ENCODE measurements at regions not wholly inside any gene's neighbourhood (a gene's known extent, or its start where the extent isn't known, plus 50 kb on each side); places are given as distances from the start of the nearest gene placed in this dataset.

GRCh38 chr9:26682041-26682440 lies 210.6 kb downstream of the CAAP1 start:
- TF ChIP-seq, protein P1, sequence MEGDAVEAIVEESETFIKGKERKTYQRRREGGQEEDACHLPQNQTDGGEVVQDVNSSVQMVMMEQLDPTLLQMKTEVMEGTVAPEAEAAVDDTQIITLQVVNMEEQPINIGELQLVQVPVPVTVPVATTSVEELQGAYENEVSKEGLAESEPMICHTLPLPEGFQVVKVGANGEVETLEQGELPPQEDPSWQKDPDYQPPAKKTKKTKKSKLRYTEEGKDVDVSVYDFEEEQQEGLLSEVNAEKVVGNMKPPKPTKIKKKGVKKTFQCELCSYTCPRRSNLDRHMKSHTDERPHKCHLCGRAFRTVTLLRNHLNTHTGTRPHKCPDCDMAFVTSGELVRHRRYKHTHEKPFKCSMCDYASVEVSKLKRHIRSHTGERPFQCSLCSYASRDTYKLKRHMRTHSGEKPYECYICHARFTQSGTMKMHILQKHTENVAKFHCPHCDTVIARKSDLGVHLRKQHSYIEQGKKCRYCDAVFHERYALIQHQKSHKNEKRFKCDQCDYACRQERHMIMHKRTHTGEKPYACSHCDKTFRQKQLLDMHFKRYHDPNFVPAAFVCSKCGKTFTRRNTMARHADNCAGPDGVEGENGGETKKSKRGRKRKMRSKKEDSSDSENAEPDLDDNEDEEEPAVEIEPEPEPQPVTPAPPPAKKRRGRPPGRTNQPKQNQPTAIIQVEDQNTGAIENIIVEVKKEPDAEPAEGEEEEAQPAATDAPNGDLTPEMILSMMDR (IDR thresholded peaks at IDR 0.05): no peak
- TF ChIP-seq POLR2AphosphoS5 (IDR thresholded peaks at IDR 0.05; ENCODE audit: insufficient read depth in 1 of 2, low read depth in 1 of 2): no peak
